ENCODE measurements at regions not wholly inside any gene's neighbourhood (a gene's known extent, or its start where the extent isn't known, plus 50 kb on each side); places are given as distances from the start of the nearest gene placed in this dataset.
"Not testable (repeated sequence)": the region's sequence is repeated elsewhere in the genome, so short reads cannot be mapped to it uniquely, and the experiment has no call there.

DNA sequence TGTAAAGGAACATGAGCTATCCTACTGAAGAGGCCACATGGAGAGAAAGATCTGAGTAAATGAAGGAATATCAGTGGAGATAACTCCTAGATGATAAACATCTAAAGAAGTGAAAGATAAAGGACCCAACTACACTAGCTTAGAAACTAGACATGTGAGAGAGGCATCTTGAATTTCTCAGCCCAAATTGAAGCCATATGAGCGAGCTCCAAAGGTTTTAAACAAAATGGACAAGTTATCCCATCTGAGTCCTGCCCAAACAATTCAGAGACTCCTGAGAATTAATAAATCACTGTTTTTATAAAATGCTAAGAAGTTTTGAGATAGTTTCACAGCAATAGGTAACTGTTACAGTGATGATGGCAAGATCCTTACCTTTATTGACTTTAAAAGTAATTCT, 438.9 kb downstream of the NAV3 start:
- no peak overlapping the region for H3K27ac ChIP-seq
- no peak for DNase-seq (ENCODE audit: low spot score)
- POLR2A ChIA-PET (ENCODE audit: low non-redundant PET) = no interaction called here
- CTCF ChIA-PET = interaction anchor here (0.6 kb wide), 1 partner anchor 84 kb away, joined by 4 read pairs; no protein-coding TSS in a partner anchor
- TF ChIP-seq, protein P1, sequence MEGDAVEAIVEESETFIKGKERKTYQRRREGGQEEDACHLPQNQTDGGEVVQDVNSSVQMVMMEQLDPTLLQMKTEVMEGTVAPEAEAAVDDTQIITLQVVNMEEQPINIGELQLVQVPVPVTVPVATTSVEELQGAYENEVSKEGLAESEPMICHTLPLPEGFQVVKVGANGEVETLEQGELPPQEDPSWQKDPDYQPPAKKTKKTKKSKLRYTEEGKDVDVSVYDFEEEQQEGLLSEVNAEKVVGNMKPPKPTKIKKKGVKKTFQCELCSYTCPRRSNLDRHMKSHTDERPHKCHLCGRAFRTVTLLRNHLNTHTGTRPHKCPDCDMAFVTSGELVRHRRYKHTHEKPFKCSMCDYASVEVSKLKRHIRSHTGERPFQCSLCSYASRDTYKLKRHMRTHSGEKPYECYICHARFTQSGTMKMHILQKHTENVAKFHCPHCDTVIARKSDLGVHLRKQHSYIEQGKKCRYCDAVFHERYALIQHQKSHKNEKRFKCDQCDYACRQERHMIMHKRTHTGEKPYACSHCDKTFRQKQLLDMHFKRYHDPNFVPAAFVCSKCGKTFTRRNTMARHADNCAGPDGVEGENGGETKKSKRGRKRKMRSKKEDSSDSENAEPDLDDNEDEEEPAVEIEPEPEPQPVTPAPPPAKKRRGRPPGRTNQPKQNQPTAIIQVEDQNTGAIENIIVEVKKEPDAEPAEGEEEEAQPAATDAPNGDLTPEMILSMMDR (conservative IDR thresholded peaks at IDR 0.05; ENCODE audit: low read depth) = no peak

GRCh38 chr12:78271546-78271945, 440.9 kb downstream of the NAV3 start:
- POLR2A ChIA-PET (ENCODE audit: low non-redundant PET) = no interaction called here
- H3K27ac ChIP-seq = no peak overlapping the region
- CTCF ChIA-PET = no interaction called here
- DNase-seq (ENCODE audit: low spot score) = no peak
- TF ChIP-seq, protein P1 (conservative IDR thresholded peaks at IDR 0.05; ENCODE audit: low read depth) = no peak

GRCh38 chr12:78275886-78276285, 445.2 kb downstream of the NAV3 start:
- DNase-seq (ENCODE audit: low spot score) = no peak
- TF ChIP-seq, protein P1 (conservative IDR thresholded peaks at IDR 0.05; ENCODE audit: low read depth) = no peak
- H3K27ac ChIP-seq = no peak overlapping the region
- ChIA-PET POLR2A (ENCODE audit: low non-redundant PET) (no interaction called here), CTCF (no interaction called here)

GRCh38 chr12:78278706-78279190, 448.1 kb downstream of the NAV3 start:
- DNase-seq (ENCODE audit: low spot score) = no peak
- no peak overlapping the region for H3K27ac ChIP-seq
- POLR2A ChIA-PET (ENCODE audit: low non-redundant PET) = no interaction called here
- TF ChIP-seq, protein P1 (conservative IDR thresholded peaks at IDR 0.05; ENCODE audit: low read depth) = no peak
- CTCF ChIA-PET = no interaction called here

GRCh38 chr12:78279567-78279966, 448.9 kb downstream of the NAV3 start:
- no peak for DNase-seq (ENCODE audit: low spot score)
- ChIA-PET CTCF (no interaction called here), POLR2A (ENCODE audit: low non-redundant PET) (no interaction called here)
- TF ChIP-seq, protein P1 (conservative IDR thresholded peaks at IDR 0.05; ENCODE audit: low read depth) = no peak
- H3K27ac ChIP-seq = no peak overlapping the region

DNA sequence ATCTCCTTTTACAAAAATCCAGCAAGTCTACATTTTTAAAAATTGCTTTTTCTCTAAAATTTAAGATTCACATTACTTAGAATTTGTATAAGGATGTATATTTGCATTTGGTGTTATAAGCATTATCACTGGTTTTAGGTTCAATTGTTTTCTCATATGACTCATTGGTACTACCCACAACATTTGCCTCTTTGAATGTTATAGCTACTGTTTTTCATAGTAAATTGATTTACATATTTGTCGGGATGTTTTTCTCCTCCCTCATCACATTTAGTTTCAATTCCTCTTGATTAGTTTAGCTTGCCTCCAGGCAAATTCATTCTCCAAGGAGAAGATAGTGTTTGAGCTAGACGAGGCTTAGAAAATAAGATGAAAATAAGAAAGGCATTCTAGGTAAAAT, 450.4 kb downstream of the NAV3 start:
- DNase-seq (ENCODE audit: low spot score); H3K27ac ChIP-seq; POLR2A ChIA-PET (ENCODE audit: low non-redundant PET): not testable (repeated sequence)
- CTCF ChIA-PET = interaction anchor here (0.7 kb wide), 1 partner anchor 955 kb away, joined by 3 read pairs; no protein-coding TSS in a partner anchor

DNA sequence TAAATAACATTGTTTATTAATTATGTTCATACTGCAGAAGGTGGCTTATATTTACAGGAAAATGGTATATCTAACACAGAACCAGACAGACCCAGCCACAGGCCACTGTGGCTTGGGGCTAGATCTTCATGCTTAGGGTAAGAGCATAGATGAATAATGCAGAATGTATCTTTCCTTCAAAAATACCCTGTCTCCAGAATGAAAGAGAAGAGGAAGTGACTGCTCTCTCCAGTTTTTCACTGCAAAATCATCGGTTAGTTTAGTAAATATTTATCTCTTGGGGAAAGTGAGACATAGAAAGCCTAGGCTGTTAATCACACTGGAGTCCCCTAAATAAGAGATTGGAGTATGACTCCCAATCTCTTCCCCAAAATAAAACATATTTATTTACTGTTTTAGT, 453.7 kb downstream of the NAV3 start:
- TF ChIP-seq, protein P1 (conservative IDR thresholded peaks at IDR 0.05; ENCODE audit: low read depth) = no peak
- H3K27ac ChIP-seq = no peak overlapping the region
- POLR2A ChIA-PET (ENCODE audit: low non-redundant PET) = no interaction called here
- no peak for DNase-seq (ENCODE audit: low spot score)
- CTCF ChIA-PET = no interaction called here

Data from RWPE1 (cell line).